ENCODE measurements at regions not wholly inside any gene's neighbourhood (a gene's known extent, or its start where the extent isn't known, plus 50 kb on each side); places are given as distances from the start of the nearest gene placed in this dataset.

DNA sequence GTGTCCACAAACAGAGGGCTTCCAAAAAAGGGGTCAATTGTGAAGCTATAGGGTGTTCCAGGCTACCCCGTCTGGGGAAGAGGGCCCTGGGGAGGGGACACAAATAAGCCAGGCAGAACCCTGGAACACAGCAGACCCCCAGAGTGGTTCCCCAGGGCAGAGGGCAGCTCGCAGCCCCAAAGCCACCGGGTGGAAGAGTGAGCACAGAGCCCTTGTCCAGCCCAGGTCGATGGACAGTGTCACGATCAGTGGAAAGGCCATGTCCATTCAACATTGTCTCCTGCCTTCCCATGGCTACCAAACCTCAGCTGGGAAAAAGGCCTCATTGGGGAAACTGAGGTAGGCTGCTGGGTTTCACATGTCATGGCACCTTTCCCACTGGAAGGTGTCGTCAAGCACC is 131.4 kb downstream of the DICER1 start:
- Histone ChIP-seq H3K36me3 (no peaks in the 10 kb centered on the region), H3K27me3 (no peaks in the 10 kb centered on the region), H3K4me3 (no peak overlapping the region), H3K4me1 (no peaks in the 10 kb centered on the region), H3K27ac (no peak overlapping the region), H3K9me3 (peaks cover 0 to 5% (median 0%) of the 10 kb centered on the region in 4 donors)
- TF ChIP-seq, protein P1, sequence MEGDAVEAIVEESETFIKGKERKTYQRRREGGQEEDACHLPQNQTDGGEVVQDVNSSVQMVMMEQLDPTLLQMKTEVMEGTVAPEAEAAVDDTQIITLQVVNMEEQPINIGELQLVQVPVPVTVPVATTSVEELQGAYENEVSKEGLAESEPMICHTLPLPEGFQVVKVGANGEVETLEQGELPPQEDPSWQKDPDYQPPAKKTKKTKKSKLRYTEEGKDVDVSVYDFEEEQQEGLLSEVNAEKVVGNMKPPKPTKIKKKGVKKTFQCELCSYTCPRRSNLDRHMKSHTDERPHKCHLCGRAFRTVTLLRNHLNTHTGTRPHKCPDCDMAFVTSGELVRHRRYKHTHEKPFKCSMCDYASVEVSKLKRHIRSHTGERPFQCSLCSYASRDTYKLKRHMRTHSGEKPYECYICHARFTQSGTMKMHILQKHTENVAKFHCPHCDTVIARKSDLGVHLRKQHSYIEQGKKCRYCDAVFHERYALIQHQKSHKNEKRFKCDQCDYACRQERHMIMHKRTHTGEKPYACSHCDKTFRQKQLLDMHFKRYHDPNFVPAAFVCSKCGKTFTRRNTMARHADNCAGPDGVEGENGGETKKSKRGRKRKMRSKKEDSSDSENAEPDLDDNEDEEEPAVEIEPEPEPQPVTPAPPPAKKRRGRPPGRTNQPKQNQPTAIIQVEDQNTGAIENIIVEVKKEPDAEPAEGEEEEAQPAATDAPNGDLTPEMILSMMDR (IDR thresholded peaks at IDR 0.05), result no peak
- no peak for TF ChIP-seq POLR2AphosphoS5 (IDR thresholded peaks at IDR 0.05)
- no peak for TF ChIP-seq EP300 (IDR thresholded peaks at IDR 0.05)
- TF ChIP-seq POLR2A (IDR thresholded peaks at IDR 0.05), result no peak
- 89 to 98% (median 93%) methylated on average over 6 of the region's 6 CpGs for WGBS, 5 donors
- intact Hi-C loops (cut with DNase I; ENCODE audit: low total_unique reads), result no loop called here
- DNase-seq, result no peak

- intact Hi-C loops (cut with DNase I; ENCODE audit: low total_unique reads), result no loop called here
- Histone ChIP-seq H3K4me3 (no peak overlapping the region), H3K27me3 (no peaks in the 10 kb centered on the region), H3K4me1 (no peaks in the 10 kb centered on the region), H3K36me3 (no peaks in the 10 kb centered on the region), H3K27ac (no peak overlapping the region), H3K9me3 (peaks cover 0 to 5% (median 0%) of the 10 kb centered on the region in 4 donors)
- WGBS, 5 donors, result 71 to 88% (median 76%) methylated on average over 4 of the region's 4 CpGs
- TF ChIP-seq EP300 (IDR thresholded peaks at IDR 0.05), result no peak
- TF ChIP-seq POLR2AphosphoS5 (IDR thresholded peaks at IDR 0.05), result no peak
- TF ChIP-seq POLR2A (IDR thresholded peaks at IDR 0.05), result no peak
- TF ChIP-seq, protein P1 (IDR thresholded peaks at IDR 0.05), result no peak
- DNase-seq, result no peak
Measured at GRCh38 chr14:95025218-95025617, 132.1 kb downstream of the DICER1 start.

DNA sequence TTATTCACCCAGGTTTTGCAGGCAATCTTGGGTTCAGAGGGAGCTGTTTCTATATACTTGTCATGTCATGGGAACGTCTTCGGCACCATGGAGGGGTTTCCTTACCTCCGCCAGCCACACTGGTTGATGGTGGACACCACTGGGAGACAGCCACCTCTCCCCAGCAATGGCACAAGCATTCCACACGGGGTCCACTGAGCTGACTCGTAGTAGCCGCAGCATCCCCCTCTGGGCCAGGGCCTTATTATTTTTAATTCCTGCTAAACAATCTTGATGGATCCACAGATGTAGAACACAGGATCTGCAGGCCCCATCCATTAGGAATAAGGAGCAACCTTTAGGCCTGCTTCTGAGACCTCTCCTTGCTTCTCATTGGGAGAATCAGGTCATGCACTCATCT is 132.9 kb downstream of the DICER1 start:
- no peaks in the 10 kb centered on the region for H3K36me3 ChIP-seq
- no peak overlapping the region for H3K4me3 ChIP-seq
- no peaks in the 10 kb centered on the region for H3K27me3 ChIP-seq
- peaks cover 0 to 5% (median 0%) of the 10 kb centered on the region in 4 donors for H3K9me3 ChIP-seq
- H3K27ac ChIP-seq, result no peak overlapping the region
- TF ChIP-seq POLR2AphosphoS5 (IDR thresholded peaks at IDR 0.05) (no peak), POLR2A (IDR thresholded peaks at IDR 0.05) (no peak), EP300 (IDR thresholded peaks at IDR 0.05) (no peak)
- TF ChIP-seq, protein P1 (IDR thresholded peaks at IDR 0.05), result no peak
- no peak for DNase-seq
- intact Hi-C loops (cut with DNase I; ENCODE audit: low total_unique reads), result no loop called here
- 78 to 92% (median 88%) methylated on average over 6 of the region's 6 CpGs for WGBS, 5 donors
- no peaks in the 10 kb centered on the region for H3K4me1 ChIP-seq

DNA sequence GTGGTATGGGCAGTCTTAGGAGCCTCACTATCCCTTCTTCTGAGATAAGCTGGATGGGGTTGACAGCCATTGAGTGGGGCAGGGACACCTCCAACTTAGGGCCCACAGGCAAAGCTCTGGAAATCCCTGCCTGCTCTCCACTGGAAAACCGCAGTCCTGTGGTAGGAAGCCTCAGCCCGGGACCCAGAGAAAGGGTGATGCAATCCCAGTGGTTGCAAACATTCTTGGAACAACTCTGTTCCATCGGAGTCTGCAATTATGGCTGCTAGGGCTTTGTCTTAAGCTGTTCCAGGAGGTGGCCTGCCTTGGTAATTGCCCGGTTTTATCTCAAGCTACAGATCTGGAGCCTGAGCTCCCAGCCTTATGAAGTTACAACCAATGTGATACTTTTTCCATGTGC is 133.4 kb downstream of the DICER1 start:
- 68 to 86% (median 81%) methylated on average over 4 of the region's 4 CpGs for WGBS, 5 donors
- no peak for TF ChIP-seq POLR2AphosphoS5 (IDR thresholded peaks at IDR 0.05)
- TF ChIP-seq, protein P1 (IDR thresholded peaks at IDR 0.05), result no peak
- no peak for TF ChIP-seq EP300 (IDR thresholded peaks at IDR 0.05)
- H3K27ac ChIP-seq, result no peak overlapping the region
- DNase-seq, result no peak
- no peaks in the 10 kb centered on the region for H3K27me3 ChIP-seq
- no peak overlapping the region for H3K4me3 ChIP-seq
- H3K36me3 ChIP-seq, result no peaks in the 10 kb centered on the region
- intact Hi-C loops (cut with DNase I; ENCODE audit: low total_unique reads), result no loop called here
- peaks cover 0 to 5% (median 2%) of the 10 kb centered on the region in 4 donors for H3K4me1 ChIP-seq
- H3K9me3 ChIP-seq, result peaks cover 0 to 5% (median 0%) of the 10 kb centered on the region in 4 donors
